Psoas muscle (tissue), 7 donors: ENCODE measurements at regions not wholly inside any gene's neighbourhood (a gene's known extent, or its start where the extent isn't known, plus 50 kb on each side); places are given as distances from the start of the nearest gene placed in this dataset.
"Not testable (repeated sequence)": the region's sequence is repeated elsewhere in the genome, so short reads cannot be mapped to it uniquely, and the experiment has no call there.

Experiments used
- ATAC-seq, 4 donors: fragments of 200-7000 bp; cut with Tn5 transposase; one replicate each; pipeline ENCODE4 v1.9.1; 2020; ENCODE audit warnings: moderate library complexity in 3 of 4, mild to moderate bottlenecking in 2 of 4
- DNase-seq, 2 donors: peaks; one replicate each; pipeline ENCODE4 v3.0.0-alpha.2; 2020
- H3K27ac ChIP-seq: fragments of 200-600 bp; one replicate; pipeline ENCODE4 v1.8.0; 2022
- H3K27me3 ChIP-seq, 3 donors: fragments of 200-600 bp in 1 of 3; one replicate each; pipeline versions ENCODE4 v1.6.1 to v1.8.0; 2013 to 2022; ENCODE audit warnings: low read length in 2 of 3, mild to moderate bottlenecking in 2 of 3, moderate library complexity in 1 of 3; ENCODE audit not compliant: insufficient read depth in 3 of 3
- H3K36me3 ChIP-seq, 2 donors: fragments of 200-600 bp in 1 of 2; one replicate each; pipeline versions ENCODE4 v1.6.1 to v1.8.0; 2013 to 2022; ENCODE audit warnings: low read depth in 1 of 2, mild to moderate bottlenecking in 1 of 2, moderate library complexity in 1 of 2; ENCODE audit not compliant: insufficient read depth in 1 of 2
- H3K4me1 ChIP-seq: fragments of 200-600 bp; one replicate; pipeline ENCODE4 v1.8.0; 2022
- H3K4me3 ChIP-seq: fragments of 200-600 bp; one replicate; pipeline ENCODE4 v1.8.0; 2022; ENCODE audit warnings: mild to moderate bottlenecking
- H3K9me3 ChIP-seq: fragments of 200-600 bp; one replicate; pipeline ENCODE4 v1.8.0; 2022
- WGBS, 3 donors: extraction: QIAGEN DNeasy Blood & Tissue Kit; methylation state at CpG; one replicate each; pipeline versions ENCODE4 v1.1.6 to v1.1.7; 2013; 5-methylcytosine and 5-hydroxymethylcytosine counted together
- intact Hi-C, 2 donors: fragments of 100-400 bp; cut with DNase I; formaldehyde crosslinking; loops; one replicate each; pipeline versions ENCODE4 v1.11.0 to v1.14.2; 2022
- TF ChIP-seq, protein P1 (sequence below): fragments of 200-600 bp; IDR thresholded peaks from one replicate; pipeline ENCODE4 v1.8.0; 2022; ENCODE audit warnings: antibody characterized with exemption
- donor health status: healthy with polysubstance abuse.
- donor health status: DM: no; HTN: no; CAD: no; lungs with moderate emphysema.
- donor health status: Bipolar disorder and iron deficiency.
- donor health status: healthy.
- donor health status: DM: yes; HTN: yes; CAD: no.
- donor health status: DM: no; HTN: no; CAD: no.
- donor health status: DM: yes; HTN: yes; CAD: no.

DNA sequence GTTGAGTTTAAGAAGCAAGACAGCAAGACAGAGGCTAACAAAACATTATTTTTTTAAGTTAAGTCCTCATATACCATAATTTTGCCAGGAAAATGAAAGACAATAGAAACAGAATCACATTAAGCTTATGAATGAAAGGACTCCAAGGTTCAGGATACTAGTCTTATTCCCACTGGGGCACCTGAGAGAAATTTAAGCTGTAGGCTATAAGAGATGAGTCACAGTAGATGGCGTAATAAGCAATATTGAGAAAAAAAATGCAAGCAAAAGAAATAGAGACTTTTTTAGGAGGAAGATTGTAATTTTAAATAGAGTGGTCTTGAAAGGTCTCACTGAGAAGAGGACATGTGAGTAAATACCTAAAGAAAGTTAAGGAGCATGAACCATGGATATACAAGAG is 57.1 kb upstream of the KIF2B start:
- no peak for ATAC-seq
- no peak overlapping the region for H3K4me3 ChIP-seq
- TF ChIP-seq, protein P1, sequence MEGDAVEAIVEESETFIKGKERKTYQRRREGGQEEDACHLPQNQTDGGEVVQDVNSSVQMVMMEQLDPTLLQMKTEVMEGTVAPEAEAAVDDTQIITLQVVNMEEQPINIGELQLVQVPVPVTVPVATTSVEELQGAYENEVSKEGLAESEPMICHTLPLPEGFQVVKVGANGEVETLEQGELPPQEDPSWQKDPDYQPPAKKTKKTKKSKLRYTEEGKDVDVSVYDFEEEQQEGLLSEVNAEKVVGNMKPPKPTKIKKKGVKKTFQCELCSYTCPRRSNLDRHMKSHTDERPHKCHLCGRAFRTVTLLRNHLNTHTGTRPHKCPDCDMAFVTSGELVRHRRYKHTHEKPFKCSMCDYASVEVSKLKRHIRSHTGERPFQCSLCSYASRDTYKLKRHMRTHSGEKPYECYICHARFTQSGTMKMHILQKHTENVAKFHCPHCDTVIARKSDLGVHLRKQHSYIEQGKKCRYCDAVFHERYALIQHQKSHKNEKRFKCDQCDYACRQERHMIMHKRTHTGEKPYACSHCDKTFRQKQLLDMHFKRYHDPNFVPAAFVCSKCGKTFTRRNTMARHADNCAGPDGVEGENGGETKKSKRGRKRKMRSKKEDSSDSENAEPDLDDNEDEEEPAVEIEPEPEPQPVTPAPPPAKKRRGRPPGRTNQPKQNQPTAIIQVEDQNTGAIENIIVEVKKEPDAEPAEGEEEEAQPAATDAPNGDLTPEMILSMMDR: no peak
- WGBS, 3 donors: 80 to 85% (median 84%) methylated on average over 1 of the region's 1 CpG
- no peaks in the 10 kb centered on the region for H3K36me3 ChIP-seq
- intact Hi-C loops: no loop called here
- no peaks in the 10 kb centered on the region for H3K4me1 ChIP-seq
- no peak for DNase-seq
- no peak overlapping the region for H3K27ac ChIP-seq
- no peaks in the 10 kb centered on the region for H3K9me3 ChIP-seq
- H3K27me3 ChIP-seq: no peaks in the 10 kb centered on the region

DNA sequence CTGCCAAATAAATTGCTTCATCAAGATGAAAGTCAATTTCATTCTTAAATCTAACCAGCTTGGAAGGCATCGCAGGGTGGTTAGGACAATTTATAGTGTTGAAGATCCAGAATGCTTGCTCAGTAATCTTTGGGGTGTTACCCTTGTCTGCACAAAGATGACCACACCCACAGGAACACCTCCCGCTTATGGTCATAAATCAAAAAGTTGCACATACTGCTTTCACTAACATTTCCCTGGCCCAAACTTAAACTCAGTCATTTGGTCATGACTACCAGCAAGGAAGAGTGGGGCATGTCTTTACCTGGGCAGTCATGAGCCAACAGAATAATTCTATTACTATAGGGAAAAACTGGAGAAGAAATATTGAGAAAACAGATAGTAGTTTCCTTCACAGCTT is 57.6 kb upstream of the KIF2B start:
- DNase-seq (no peak), ATAC-seq (no peak)
- Histone ChIP-seq H3K4me3 (no peak overlapping the region), H3K4me1 (no peaks in the 10 kb centered on the region), H3K9me3 (no peaks in the 10 kb centered on the region), H3K27ac (no peak overlapping the region), H3K36me3 (no peaks in the 10 kb centered on the region), H3K27me3 (no peaks in the 10 kb centered on the region)
- TF ChIP-seq, protein P1: no peak
- 91 to 95% (median 91%) methylated on average over 2 of the region's 2 CpGs for WGBS, 3 donors
- intact Hi-C loops: no loop called here

GRCh38 chr17:53757559-53757958 is 65.2 kb upstream of the KIF2B start:
- Histone ChIP-seq H3K4me3 (no peak overlapping the region), H3K27ac (no peak overlapping the region), H3K9me3 (no peaks in the 10 kb centered on the region), H3K4me1 (no peaks in the 10 kb centered on the region), H3K36me3 (no peaks in the 10 kb centered on the region), H3K27me3 (no peaks in the 10 kb centered on the region)
- intact Hi-C loops: no loop called here
- no peak for DNase-seq
- 96 to 97% (median 96%) methylated on average over 22 of the region's 22 CpGs for WGBS, 3 donors
- TF ChIP-seq, protein P1: no peak
- ATAC-seq: no peak

DNA sequence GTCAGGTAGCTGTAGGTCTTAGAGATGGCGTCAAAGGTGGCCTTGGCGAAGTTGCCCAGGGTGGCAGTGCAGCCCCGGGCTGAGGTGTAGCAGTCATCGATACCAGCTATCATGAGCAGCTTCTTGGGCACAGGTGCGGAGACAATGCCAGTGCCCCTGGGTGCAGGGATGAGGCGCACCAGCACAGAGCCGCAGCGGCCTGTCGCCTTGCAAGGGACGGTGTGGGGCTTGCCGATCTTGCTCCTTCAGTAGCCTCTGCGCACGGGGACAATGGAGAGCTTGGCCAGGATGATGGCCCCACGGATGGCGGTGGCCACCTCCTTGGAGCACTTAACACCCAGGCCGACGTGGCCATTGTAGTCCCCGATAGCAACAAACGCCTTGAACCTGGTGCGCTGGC is 65.6 kb upstream of the KIF2B start:
- H3K9me3 ChIP-seq, DNase-seq, H3K27me3 ChIP-seq, H3K36me3 ChIP-seq, H3K4me3 ChIP-seq, H3K4me1 ChIP-seq, H3K27ac ChIP-seq, intact Hi-C loops, ATAC-seq: not testable (repeated sequence)
- 95 to 97% (median 95%) methylated on average over 17 to 20 of the region's 20 CpGs for WGBS, 3 donors

DNA sequence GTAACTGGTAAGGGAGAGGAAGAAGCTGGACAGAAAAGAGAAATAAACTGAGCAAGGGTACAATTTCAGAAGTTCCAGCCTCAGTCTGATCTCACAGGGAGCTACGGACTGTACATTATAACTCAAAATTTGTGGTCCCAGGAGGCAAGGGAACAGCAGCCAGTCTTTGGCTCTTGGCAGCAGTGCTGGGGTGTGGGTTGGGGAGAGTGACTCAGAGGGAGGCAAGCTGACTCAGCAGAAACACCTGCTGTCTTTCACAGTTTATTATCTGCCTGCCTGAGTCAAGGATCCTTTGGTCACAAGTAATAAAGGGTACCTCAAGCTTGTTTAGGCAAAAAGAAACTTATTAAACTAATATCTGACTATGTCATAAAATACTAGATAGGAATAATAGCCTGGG is 73.5 kb upstream of the KIF2B start:
- TF ChIP-seq, protein P1: no peak
- Histone ChIP-seq H3K27me3 (no peaks in the 10 kb centered on the region), H3K4me3 (no peak overlapping the region), H3K27ac (no peak overlapping the region), H3K36me3 (no peaks in the 10 kb centered on the region), H3K4me1 (no peaks in the 10 kb centered on the region), H3K9me3 (no peaks in the 10 kb centered on the region)
- intact Hi-C loops: no loop called here
- no peak for DNase-seq
- WGBS, 3 donors: 18 to 33% (median 21%) methylated on average over 1 of the region's 1 CpG
- peak in 1 of 4 donors; percentile 67 for ATAC-seq

DNA sequence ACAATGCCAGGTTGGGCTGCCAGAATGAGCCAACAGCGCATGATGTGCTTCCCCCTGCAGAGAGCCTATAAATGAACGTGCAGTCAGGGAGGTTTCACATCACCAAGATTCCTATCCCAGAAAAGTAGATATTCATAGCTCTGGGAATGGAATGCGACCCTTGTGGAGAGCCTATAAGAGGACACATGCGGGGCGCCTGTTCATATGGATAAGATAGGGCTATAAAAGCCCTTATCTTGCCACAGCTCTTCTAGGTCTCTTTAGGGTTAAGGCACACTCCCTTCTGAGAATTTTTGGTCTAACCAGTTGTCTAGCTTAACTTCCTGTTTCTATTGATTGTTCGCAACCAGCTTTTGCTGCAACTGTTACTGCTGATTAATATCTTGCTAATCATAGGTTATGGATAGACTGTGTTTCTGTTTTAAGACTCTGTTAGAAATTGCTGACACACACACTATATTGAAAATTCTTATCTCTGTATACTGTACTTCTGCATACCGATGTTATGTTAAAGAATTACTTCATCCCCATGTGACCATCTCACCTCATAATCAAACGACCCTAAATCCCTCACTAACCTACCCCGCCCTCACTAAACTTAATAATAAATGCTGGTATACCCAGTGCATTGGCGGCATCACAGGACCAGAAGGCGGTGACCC is 74.4 kb upstream of the KIF2B start:
- H3K36me3 ChIP-seq, DNase-seq, H3K4me1 ChIP-seq, H3K27ac ChIP-seq, H3K27me3 ChIP-seq, H3K4me3 ChIP-seq, H3K9me3 ChIP-seq, ATAC-seq, intact Hi-C loops: not testable (repeated sequence)
- WGBS, 3 donors: 60 to 65% (median 60%) methylated on average over 11 of the region's 11 CpGs
